HepG2 (cell line): ENCODE measurements at regions not wholly inside any gene's neighbourhood (a gene's known extent, or its start where the extent isn't known, plus 50 kb on each side); places are given as distances from the start of the nearest gene placed in this dataset.

Source experiments
- ATAC-seq: fragments of 200-7000 bp; cut with Tn5 transposase; 3 replicates; pipeline ENCODE4 v1.9.1; 2020; ENCODE audit warnings: mild to moderate bottlenecking, moderate library complexity
- BruUV-seq: library from RNA; stranded (reverse); fragments of 400-500 nt; replicated peaks from 2 replicates; lab custom pipeline; 2021; lab: Mats Ljungman, UMichigan
- CTCF ChIA-PET: fragments of 300-600 bp; formaldehyde crosslinking; extraction: SDS; loops from one replicate; lab custom pipeline; 2021; ENCODE audit warnings: low total read pairs, inconsistent platforms, low intra/inter-chr PET ratio; lab: Yijun Ruan, JAX
- POLR2A ChIA-PET: fragments of 350-600 bp; sonication (Branson Sonifier 250); formaldehyde crosslinking; loops from one replicate; lab custom pipeline; 2020; ENCODE audit warnings: antibody characterized with exemption, inconsistent platforms; lab: Yijun Ruan, JAX
- DNase-seq: peaks from one replicate; pipeline ENCODE4 v3.0.0-alpha.2; 2015; ENCODE audit warnings: low spot score
- FAIRE-seq: peaks from 3 replicates; lab custom pipeline; 2011; peaks lifted over from hg19 to GRCh38; lab: Jason Lieb, UNC
- H2AFZ ChIP-seq: one replicate; pipeline ENCODE4 v1.6.1; 2011; ENCODE audit warnings: low read length, inconsistent platforms
- H3K27ac ChIP-seq: fragments of 300-600 bp; 3 replicates; pipeline ENCODE4 v1.8.0; 2011; ENCODE audit warnings: mixed run types, mild to moderate bottlenecking, mixed read lengths, low read length, inconsistent platforms; ENCODE audit not compliant: insufficient read depth; ENCODE audit errors: extremely low read length
- H3K27me3 ChIP-seq, 2 experiments: fragments of 200-600 bp in 1 of 2; 2 replicates in 1 of 2; 3 replicates in 1 of 2; pipeline versions ENCODE4 v1.6.0 to v1.8.0; 2011; ENCODE audit warnings: low read length in 2 of 2, mild to moderate bottlenecking in 2 of 2, moderate library complexity in 2 of 2, inconsistent platforms in 1 of 2; ENCODE audit not compliant: insufficient read depth in 2 of 2, control insufficient read depth in 1 of 2
- H3K36me3 ChIP-seq, 2 experiments: fragments of 200-600 bp in 1 of 2; replicated peaks in 1 of 2; 2 replicates in 1 of 2; 3 replicates in 1 of 2; pipeline versions ENCODE4 v1.5.1 to v1.8.0; 2011; ENCODE audit warnings: low read length in 2 of 2, inconsistent platforms in 1 of 2; ENCODE audit not compliant: insufficient read depth in 2 of 2, control insufficient read depth in 1 of 2
- H3K4me1 ChIP-seq: 2 replicates; pipeline ENCODE4 v1.5.1; 2012; ENCODE audit warnings: low read length, inconsistent platforms; ENCODE audit not compliant: insufficient read depth
- H3K4me2 ChIP-seq: 2 replicates; pipeline ENCODE4 v1.6.0; 2011; ENCODE audit warnings: low read depth, low read length, inconsistent platforms
- H3K4me3 ChIP-seq, 3 experiments: fragments of 200-600 bp in 1 of 3; sonication (generic), shearing (Covaris generic) in 1 of 3; replicated peaks in 1 of 3; 2 replicates each; pipeline ENCODE4 v1.5.1; 2011 to 2016; ENCODE audit warnings: low read length in 3 of 3, inconsistent platforms in 2 of 3, low read depth in 2 of 3, mild to moderate bottlenecking in 2 of 3, control low read depth in 1 of 3, mixed read lengths in 1 of 3; ENCODE audit not compliant: insufficient read depth in 1 of 3
- H3K79me2 ChIP-seq: one replicate; pipeline ENCODE4 v1.6.1; 2011; ENCODE audit warnings: low read length, inconsistent platforms; ENCODE audit not compliant: insufficient read depth
- H3K9ac ChIP-seq: 2 replicates; pipeline ENCODE4 v1.6.0; 2011; ENCODE audit warnings: mild to moderate bottlenecking, low read depth, low read length, inconsistent platforms; ENCODE audit not compliant: insufficient read depth
- H3K9me3 ChIP-seq: 2 replicates; pipeline ENCODE4 v1.5.1; 2012; ENCODE audit warnings: mild to moderate bottlenecking, low read length
- H4K20me1 ChIP-seq: 2 replicates; pipeline ENCODE4 v1.6.0; 2011; ENCODE audit warnings: inconsistent platforms, mild to moderate bottlenecking, low read length, moderate library complexity; ENCODE audit not compliant: insufficient read depth
- HNRNPK ChIP-seq: fragments of 200-400 bp; formaldehyde crosslinking; IDR thresholded peaks from 2 replicates; pipeline ENCODE4 v1.6.1; 2018; ENCODE audit warnings: low read length, low read depth, moderate library complexity, mild to moderate bottlenecking; ENCODE audit not compliant: poor library complexity, severe bottlenecking
- PCBP1 ChIP-seq: fragments of 200-400 bp; formaldehyde crosslinking; IDR thresholded peaks from 2 replicates; pipeline ENCODE4 v1.6.1; 2017; ENCODE audit warnings: mild to moderate bottlenecking, low read depth, low read length, borderline replicate concordance
- PRPF4 ChIP-seq: fragments of 200-400 bp; formaldehyde crosslinking; IDR thresholded peaks from 2 replicates; pipeline ENCODE4 v1.6.1; 2016; ENCODE audit warnings: low read length, low read depth; ENCODE audit not compliant: poor library complexity, severe bottlenecking
- SP5 ChIP-seq: IDR thresholded peaks from 2 replicates; pipeline ENCODE4 v1.6.1; 2016; ENCODE audit warnings: low read depth, borderline replicate concordance
- YY1 ChIP-seq: IDR thresholded peaks from 2 replicates; pipeline ENCODE4 v1.6.1; 2011; ENCODE audit warnings: low read length, low read depth, moderate library complexity, mild to moderate bottlenecking; ENCODE audit not compliant: insufficient read depth, insufficient replicate concordance
- ZKSCAN1 ChIP-seq: fragments of 150-350 bp; IDR thresholded peaks from 2 replicates; pipeline ENCODE4 v1.6.1; 2014; ENCODE audit warnings: low read length
- ZNF160 ChIP-seq: sonication (generic); formaldehyde crosslinking; IDR thresholded peaks from 2 replicates; pipeline ENCODE4 v1.8.0; 2022; ENCODE audit warnings: mild to moderate bottlenecking, inconsistent platforms, missing genetic modification reagents
- ZNF317 ChIP-seq: sonication (generic); formaldehyde crosslinking; IDR thresholded peaks from 2 replicates; pipeline ENCODE4 v1.5.0; 2020; ENCODE audit warnings: mild to moderate bottlenecking, missing genetic modification reagents
- WGBS: methylation state at CpG from one replicate; pipeline ENCODE4 v1.1.6; 2017; ENCODE audit warnings: low lambda C conversion rate; 5-methylcytosine and 5-hydroxymethylcytosine counted together
- in situ Hi-C: cut with HindIII; loops from 2 replicates; pipeline ENCODE4 v1.10.0; 2017; ENCODE audit warnings: low pct_unique_long_range_greater_than_20kb; ENCODE audit not compliant: extremely low pct_ligation_motif_present
- intact Hi-C: fragments of 100-400 bp; cut with micrococcal nuclease; formaldehyde crosslinking; loops from one replicate; pipeline ENCODE4 v1.10.0; 2022; ENCODE audit not compliant: unreplicated experiment
- TF ChIP-seq, protein P1 (sequence below): sonication (generic); formaldehyde crosslinking; IDR thresholded peaks from 2 replicates; pipeline ENCODE4 v1.9.0; 2022; ENCODE audit warnings: missing genetic modification reagents, mild to moderate bottlenecking, borderline replicate concordance

DNA sequence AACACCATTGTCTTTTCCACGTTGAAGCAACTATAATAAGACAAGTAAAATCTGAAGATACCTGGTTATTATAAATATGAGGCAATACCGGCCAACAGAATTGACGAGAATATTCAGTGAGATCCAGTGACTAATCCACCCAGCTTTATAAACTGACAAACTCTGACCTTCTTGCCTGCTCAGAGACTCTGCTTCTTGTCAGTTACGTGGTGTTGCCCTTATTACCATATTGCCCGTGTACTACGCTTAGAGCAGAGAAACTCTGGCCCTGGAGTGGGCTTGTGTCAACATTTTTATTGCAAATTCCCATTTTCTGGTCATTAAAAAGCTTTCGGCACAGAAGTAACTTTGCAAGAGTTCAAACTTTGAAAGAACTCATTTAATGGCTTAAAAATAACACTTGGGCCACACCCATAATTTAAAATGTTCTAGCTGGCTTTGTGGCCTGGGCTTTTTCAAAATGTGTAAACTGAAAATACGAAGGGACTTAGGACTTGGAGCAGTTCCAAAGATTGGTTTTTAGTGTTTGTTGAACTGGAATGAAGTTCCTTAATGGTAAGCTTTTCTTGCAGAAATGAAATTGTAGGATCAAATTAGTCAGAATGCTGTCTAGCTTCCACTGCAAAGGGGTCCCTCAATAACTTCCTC lies 266.2 kb downstream of the LMO4 start:
- H3K9me3 ChIP-seq, result no peaks in the 10 kb centered on the region
- no peak overlapping the region for H3K4me3 ChIP-seq
- WGBS, result 26% methylated on average over 8 of the region's 8 CpGs
- no peak overlapping the region for H3K4me2 ChIP-seq
- in situ Hi-C loops, result no loop called here
- H3K79me2 ChIP-seq, result no peaks in the 10 kb centered on the region
- POLR2A ChIA-PET, result no interaction called here
- H3K9ac ChIP-seq, result no peak overlapping the region
- no peak for FAIRE-seq
- TF ChIP-seq ZKSCAN1 (no peak), SP5 (CRISPR knock-in tag) (no peak), ZNF317 (CRISPR knock-in tag) (no peak)
- TF ChIP-seq, protein P1, sequence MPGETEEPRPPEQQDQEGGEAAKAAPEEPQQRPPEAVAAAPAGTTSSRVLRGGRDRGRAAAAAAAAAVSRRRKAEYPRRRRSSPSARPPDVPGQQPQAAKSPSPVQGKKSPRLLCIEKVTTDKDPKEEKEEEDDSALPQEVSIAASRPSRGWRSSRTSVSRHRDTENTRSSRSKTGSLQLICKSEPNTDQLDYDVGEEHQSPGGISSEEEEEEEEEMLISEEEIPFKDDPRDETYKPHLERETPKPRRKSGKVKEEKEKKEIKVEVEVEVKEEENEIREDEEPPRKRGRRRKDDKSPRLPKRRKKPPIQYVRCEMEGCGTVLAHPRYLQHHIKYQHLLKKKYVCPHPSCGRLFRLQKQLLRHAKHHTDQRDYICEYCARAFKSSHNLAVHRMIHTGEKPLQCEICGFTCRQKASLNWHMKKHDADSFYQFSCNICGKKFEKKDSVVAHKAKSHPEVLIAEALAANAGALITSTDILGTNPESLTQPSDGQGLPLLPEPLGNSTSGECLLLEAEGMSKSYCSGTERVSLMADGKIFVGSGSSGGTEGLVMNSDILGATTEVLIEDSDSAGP (CRISPR knock-in tag), result no peak
- TF ChIP-seq, all 625 proteins: peak for 0
- CTCF ChIA-PET, result no interaction called here
- Histone ChIP-seq H4K20me1 (no peaks in the 10 kb centered on the region), H2AFZ (no peak overlapping the region), H3K4me1 (no peaks in the 10 kb centered on the region), H3K27ac (no peak overlapping the region), H3K36me3 (no peaks in the 10 kb centered on the region), H3K27me3 (no peaks in the 10 kb centered on the region)
- intact Hi-C loops, result loop anchor here (5.0 kb wide), 1 partner anchor 357 kb away; no protein-coding TSS in a partner anchor
- BruUV-seq, result no TSS peak
- no peak for DNase-seq
- ATAC-seq, result no peak

DNA sequence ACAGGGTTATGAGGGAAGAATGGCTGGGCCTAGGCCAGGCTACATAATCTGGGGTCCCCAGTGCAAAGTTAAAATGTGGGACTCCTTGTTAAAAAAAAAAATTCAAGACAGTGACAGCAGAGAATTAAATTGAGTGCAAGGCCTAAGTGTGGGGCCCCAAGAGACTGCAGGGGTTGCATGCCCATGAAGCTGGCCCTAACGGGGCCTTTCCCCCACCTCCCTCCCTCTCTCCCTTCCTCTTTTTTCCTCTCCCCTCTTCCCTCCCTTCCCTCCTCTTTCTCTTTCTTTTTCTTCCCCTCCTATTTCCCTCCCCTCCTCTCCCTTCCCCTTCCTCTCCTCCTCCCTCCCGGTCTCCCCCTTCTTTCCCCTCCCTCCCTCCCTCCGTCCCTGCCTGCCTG lies 266.7 kb downstream of the LMO4 start:
- POLR2A ChIA-PET, result no interaction called here
- H3K4me3 ChIP-seq, result no peak overlapping the region
- TF ChIP-seq ZNF160 (no peak), YY1 (no peak), PRPF4 (no peak), PCBP1 (0 out of 2 replicates have a peak, but pooled peaks have one; percentile 56), HNRNPK (peak; percentile 55)
- TF ChIP-seq, all 625 proteins: peak for 2
- H3K79me2 ChIP-seq, result no peaks in the 10 kb centered on the region
- CTCF ChIA-PET, result no interaction called here
- H4K20me1 ChIP-seq, result no peaks in the 10 kb centered on the region
- intact Hi-C loops, result loop anchor here (5.0 kb wide), 1 partner anchor 357 kb away; no protein-coding TSS in a partner anchor
- no peak for ATAC-seq
- no peak overlapping the region for H3K27ac ChIP-seq
- no peaks in the 10 kb centered on the region for H3K36me3 ChIP-seq
- H3K9me3 ChIP-seq, result no peaks in the 10 kb centered on the region
- WGBS, result 48% methylated on average over 3 of the region's 3 CpGs
- DNase-seq, result no peak
- H3K27me3 ChIP-seq, result no peaks in the 10 kb centered on the region
- H3K4me1 ChIP-seq, result no peaks in the 10 kb centered on the region
- H3K9ac ChIP-seq, result no peak overlapping the region
- FAIRE-seq, result no peak
- H2AFZ ChIP-seq, result no peak overlapping the region
- no TSS peak for BruUV-seq
- in situ Hi-C loops, result no loop called here
- H3K4me2 ChIP-seq, result no peak overlapping the region
